H9 (cell line): ENCODE measurements at regions not wholly inside any gene's neighbourhood (a gene's known extent, or its start where the extent isn't known, plus 50 kb on each side); places are given as distances from the start of the nearest gene placed in this dataset.

ENCODE experiments used
- DNase-seq: peaks from one replicate; pipeline ENCODE4 v3.0.0-alpha.2; 2017
- H2AFZ ChIP-seq: one replicate; pipeline ENCODE4 v1.6.1; 2013; ENCODE audit warnings: mild to moderate bottlenecking, low read length, control low read depth, moderate library complexity
- H2AK5ac ChIP-seq: 2 replicates; pipeline ENCODE4 v1.6.1; 2013; ENCODE audit warnings: low read length, control low read depth, mixed read lengths; ENCODE audit not compliant: insufficient read length
- H2BK120ac ChIP-seq: one replicate; pipeline ENCODE4 v1.6.1; 2013; ENCODE audit warnings: low read depth, mild to moderate bottlenecking, low read length, control low read depth, inconsistent platforms; ENCODE audit not compliant: poor library complexity, severe bottlenecking
- H2BK12ac ChIP-seq: 2 replicates; pipeline ENCODE4 v1.6.1; 2013; ENCODE audit warnings: low read length, control low read depth, mixed read lengths, low read depth; ENCODE audit not compliant: insufficient read length
- H2BK15ac ChIP-seq: 2 replicates; pipeline ENCODE4 v1.6.1; 2013; ENCODE audit warnings: low read depth, low read length, control low read depth
- H2BK20ac ChIP-seq: one replicate; pipeline ENCODE4 v1.6.1; 2013; ENCODE audit warnings: low read depth, mild to moderate bottlenecking, low read length, control low read depth, inconsistent platforms; ENCODE audit not compliant: poor library complexity, severe bottlenecking
- H2BK5ac ChIP-seq: 2 replicates; pipeline ENCODE4 v1.6.1; 2013; ENCODE audit warnings: low read length, control low read depth, mixed read lengths; ENCODE audit not compliant: insufficient read length
- H3K14ac ChIP-seq: 2 replicates; pipeline ENCODE4 v1.6.1; 2013; ENCODE audit warnings: low read length, control low read depth; ENCODE audit not compliant: insufficient read depth
- H3K18ac ChIP-seq: 2 replicates; pipeline ENCODE4 v1.6.1; 2013; ENCODE audit warnings: low read depth, mild to moderate bottlenecking, mixed read lengths, low read length, control low read depth; ENCODE audit not compliant: insufficient read length
- H3K23ac ChIP-seq: 2 replicates; pipeline ENCODE4 v1.6.1; 2013; ENCODE audit warnings: low read length, control low read depth, mixed read lengths, low read depth; ENCODE audit not compliant: insufficient read length
- H3K23me2 ChIP-seq: 2 replicates; pipeline ENCODE4 v1.6.1; 2013; ENCODE audit warnings: low read depth, mild to moderate bottlenecking, mixed read lengths, low read length, control low read depth; ENCODE audit not compliant: insufficient read length, poor library complexity, severe bottlenecking
- H3K27ac ChIP-seq: 2 replicates; pipeline ENCODE4 v1.5.1; 2013; ENCODE audit warnings: low read length, control low read depth, mixed read lengths, low read depth; ENCODE audit not compliant: insufficient read length
- H3K27me3 ChIP-seq: 2 replicates; pipeline ENCODE4 v1.6.1; 2013; ENCODE audit warnings: low read length, control low read depth, inconsistent platforms; ENCODE audit not compliant: insufficient read depth
- H3K4ac ChIP-seq: 2 replicates; pipeline ENCODE4 v1.6.1; 2013; ENCODE audit warnings: low read depth, mild to moderate bottlenecking, control low read depth, inconsistent platforms, low read length, moderate library complexity
- H3K4me1 ChIP-seq: 2 replicates; pipeline ENCODE4 v1.6.1; 2013; ENCODE audit warnings: low read length, control low read depth, inconsistent platforms; ENCODE audit not compliant: insufficient read depth
- H3K4me2 ChIP-seq: 2 replicates; pipeline ENCODE4 v1.6.1; 2013; ENCODE audit warnings: low read length, control low read depth, mixed read lengths; ENCODE audit not compliant: insufficient read length, insufficient read depth
- H3K56ac ChIP-seq: 2 replicates; pipeline ENCODE4 v1.6.1; 2013; ENCODE audit warnings: low read depth, mild to moderate bottlenecking, mixed read lengths, low read length, control low read depth; ENCODE audit not compliant: insufficient read length
- H3K79me1 ChIP-seq: 2 replicates; pipeline ENCODE4 v1.6.1; 2013; ENCODE audit warnings: low read depth, mild to moderate bottlenecking, moderate library complexity, low read length, control low read depth, inconsistent platforms; ENCODE audit not compliant: insufficient read depth, poor library complexity, severe bottlenecking
- H3K79me2 ChIP-seq: 2 replicates; pipeline ENCODE4 v1.6.1; 2013; ENCODE audit warnings: low read length, control low read depth, inconsistent platforms; ENCODE audit not compliant: insufficient read depth
- H3K9ac ChIP-seq: 2 replicates; pipeline ENCODE4 v1.6.1; 2013; ENCODE audit warnings: low read length, control low read depth, mixed read lengths; ENCODE audit not compliant: insufficient read length; ENCODE audit errors: extremely low read depth
- H3K9me3 ChIP-seq: one replicate; pipeline ENCODE4 v1.6.1; 2013; ENCODE audit warnings: low read depth, low read length, inconsistent platforms; ENCODE audit not compliant: control insufficient read depth
- H3T11ph ChIP-seq: one replicate; pipeline ENCODE4 v1.6.1; 2013; ENCODE audit warnings: mild to moderate bottlenecking, low read length, control low read depth, inconsistent platforms
- H4K20me1 ChIP-seq: one replicate; pipeline ENCODE4 v1.6.1; 2013; ENCODE audit not compliant: control insufficient read depth, insufficient read length, insufficient read depth
- H4K5ac ChIP-seq: 2 replicates; pipeline ENCODE4 v1.6.1; 2013; ENCODE audit warnings: low read depth, mild to moderate bottlenecking, mixed read lengths, low read length, control low read depth; ENCODE audit not compliant: insufficient read length
- H4K8ac ChIP-seq: replicated peaks from 2 replicates; pipeline ENCODE4 v1.6.1; 2013; ENCODE audit warnings: low read length, control low read depth, mixed read lengths, low read depth; ENCODE audit not compliant: insufficient read length
- H4K91ac ChIP-seq: 2 replicates; pipeline ENCODE4 v1.6.1; 2013; ENCODE audit warnings: low read depth, mild to moderate bottlenecking, moderate library complexity, mixed read lengths, low read length, control low read depth; ENCODE audit not compliant: insufficient read length
- H3K27ac Mint-ChIP-seq, 3 experiments: 2 replicates in 2 of 3; 3 replicates in 1 of 3; pipeline ENCODE4 v1.8.0; 2020 to 2021; ENCODE audit warnings: mixed read lengths in 3 of 3, mild to moderate bottlenecking in 1 of 3, moderate library complexity in 1 of 3
- H3K27me3 Mint-ChIP-seq: 2 replicates; pipeline ENCODE4 v1.8.0; 2021; ENCODE audit warnings: low read depth, mild to moderate bottlenecking, moderate library complexity, mixed read lengths
- H3K36me3 Mint-ChIP-seq, 3 experiments: 2 replicates in 2 of 3; 3 replicates in 1 of 3; pipeline ENCODE4 v1.8.0; 2020 to 2021; ENCODE audit warnings: low read depth in 3 of 3, mixed read lengths in 3 of 3; ENCODE audit not compliant: insufficient read depth in 1 of 3
- H3K4me1 Mint-ChIP-seq, 2 experiments: 2 replicates each; pipeline ENCODE4 v1.8.0; 2020; ENCODE audit warnings: mixed read lengths in 2 of 2
- H3K4me3 Mint-ChIP-seq, 2 experiments: 2 replicates in 1 of 2; 3 replicates in 1 of 2; pipeline ENCODE4 v1.8.0; 2020 to 2021; ENCODE audit warnings: mild to moderate bottlenecking in 2 of 2, mixed read lengths in 2 of 2, moderate library complexity in 1 of 2
- H3K9me3 Mint-ChIP-seq, 2 experiments: 2 replicates in 1 of 2; 3 replicates in 1 of 2; pipeline ENCODE4 v1.8.0; 2020; ENCODE audit warnings: mild to moderate bottlenecking in 2 of 2, mixed read lengths in 2 of 2, moderate library complexity in 1 of 2
- CTCF ChIP-seq: fragments of 200-600 bp; sonication (generic); conservative IDR thresholded peaks from 3 replicates; pipeline ENCODE4 v1.8.0; 2021; ENCODE audit warnings: antibody characterized with exemption, mild to moderate bottlenecking
- WGBS: extraction: QIAGEN DNeasy Blood & Tissue Kit; methylation state at CpG from one replicate; pipeline ENCODE4 v1.1.7; 2013; ENCODE audit warnings: missing lambda C conversion rate, low lambda C conversion rate, mixed read lengths; ENCODE audit not compliant: insufficient read length; ENCODE audit errors: extremely low coverage; 5-methylcytosine and 5-hydroxymethylcytosine counted together

DNA sequence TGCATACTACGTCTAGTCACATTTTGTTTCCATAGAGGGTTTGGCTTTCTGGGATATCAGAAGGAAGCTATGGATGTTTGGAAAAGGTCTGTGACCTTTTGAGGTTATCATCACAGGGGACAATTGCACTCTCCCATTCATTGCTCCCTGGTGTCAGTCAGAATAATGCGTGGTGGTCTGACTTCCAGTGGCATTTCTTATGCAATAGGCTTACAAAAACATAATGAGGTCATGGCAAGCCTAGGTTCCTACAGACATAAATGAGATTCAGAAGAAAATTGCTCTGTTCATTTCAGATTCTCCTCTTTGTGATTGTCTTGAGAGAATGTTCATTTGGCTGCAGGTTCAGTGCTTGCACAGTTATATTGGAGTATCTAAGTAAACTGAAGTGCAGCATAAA, 54.6 kb downstream of the ARHGAP35 start:
- peaks cover 13 to 27% (median 26%) of the 10 kb centered on the region in 3 experiments; a peak in 6 of 7 replicates for H3K36me3 Mint-ChIP-seq
- Histone ChIP-seq H4K91ac (no peak overlapping the region), H2BK5ac (no peak overlapping the region), H2BK20ac (no peak overlapping the region), H3K56ac (no peak overlapping the region), H3K23ac (no peak overlapping the region), H2BK120ac (no peak overlapping the region), H2BK15ac (no peak overlapping the region), H4K20me1 (no peaks in the 10 kb centered on the region), H3T11ph (no peak overlapping the region), H3K18ac (no peak overlapping the region), H3K79me1 (peaks cover 3% of the 10 kb centered on the region), H4K8ac (no peak overlapping the region), H2AK5ac (no peak overlapping the region), H3K4me1 (peaks cover 5% of the 10 kb centered on the region), H3K23me2 (no peaks in the 10 kb centered on the region), H4K5ac (no peak overlapping the region), H3K27ac (no peak overlapping the region), H3K4me2 (no peak overlapping the region), H2AFZ (no peak overlapping the region), H3K79me2 (peaks cover 10% of the 10 kb centered on the region; the same call in 1 of the 2 replicates), H3K14ac (no peak overlapping the region), H3K4ac (no peak overlapping the region), H3K27me3 (no peaks in the 10 kb centered on the region), H3K9me3 (no peaks in the 10 kb centered on the region), H3K9ac (no peak overlapping the region), H2BK12ac (no peak overlapping the region)
- H3K27me3 Mint-ChIP-seq, result no peaks in the 10 kb centered on the region
- H3K4me1 Mint-ChIP-seq, result peaks cover 19 to 23% of the 10 kb centered on the region in 2 experiments
- no peak for TF ChIP-seq CTCF
- no peaks in the 10 kb centered on the region for H3K9me3 Mint-ChIP-seq
- WGBS, result no CpG with 5 or more reads among the region's 2 CpGs
- no peak for DNase-seq
- H3K4me3 Mint-ChIP-seq, result no peak overlapping the region
- H3K27ac Mint-ChIP-seq, result no peak overlapping the region
